Urinary bladder (tissue), 3 donors: ENCODE measurements at regions not wholly inside any gene's neighbourhood (a gene's known extent, or its start where the extent isn't known, plus 50 kb on each side); places are given as distances from the start of the nearest gene placed in this dataset.
"Not testable (repeated sequence)": the region's sequence is repeated elsewhere in the genome, so short reads cannot be mapped to it uniquely, and the experiment has no call there.

Experiments used
- DNase-seq: peaks from one replicate; pipeline ENCODE4 v3.0.0-alpha.2; 2015; ENCODE audit errors: extremely low spot score
- H3K27ac ChIP-seq: one replicate; pipeline ENCODE4 v1.5.1; 2013; ENCODE audit warnings: low read depth, mild to moderate bottlenecking, moderate library complexity
- H3K36me3 ChIP-seq: one replicate; pipeline ENCODE4 v1.6.1; 2013; ENCODE audit warnings: mild to moderate bottlenecking, moderate library complexity; ENCODE audit not compliant: insufficient read depth
- H3K4me1 ChIP-seq: one replicate; pipeline ENCODE4 v1.6.1; 2013; ENCODE audit warnings: mild to moderate bottlenecking, moderate library complexity; ENCODE audit not compliant: insufficient read depth
- H3K4me3 ChIP-seq: one replicate; pipeline ENCODE4 v1.5.1; 2013; ENCODE audit warnings: low read depth, low read length
- WGBS: extraction: QIAGEN DNeasy Blood & Tissue Kit; methylation state at CpG from one replicate; pipeline ENCODE4 v1.1.7; 2013; 5-methylcytosine and 5-hydroxymethylcytosine counted together
- donor health status: healthy with polysubstance abuse.
- donor health status: healthy.

DNA sequence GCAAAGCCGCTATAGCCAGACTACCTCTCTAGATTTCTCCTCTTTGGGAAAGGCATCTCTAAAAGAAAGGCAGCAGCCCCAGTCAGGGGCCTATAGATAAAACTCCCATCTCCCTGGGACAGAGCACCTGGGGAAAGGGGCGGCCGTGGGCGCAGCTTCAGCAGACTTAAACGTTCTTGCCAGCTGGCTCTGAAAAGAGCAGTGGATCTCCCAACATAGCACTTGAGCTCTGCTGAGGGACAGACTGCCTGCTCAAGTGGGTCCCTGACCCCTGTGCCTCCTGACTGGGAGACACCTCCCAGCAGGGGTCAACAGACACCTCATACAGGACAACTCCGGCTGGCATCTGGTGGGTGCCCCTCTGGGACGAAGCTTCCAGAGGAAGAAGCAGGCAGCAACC is 276.5 kb downstream of the CD109 start:
- H3K4me1 ChIP-seq, H3K27ac ChIP-seq, DNase-seq, H3K36me3 ChIP-seq, H3K4me3 ChIP-seq: not testable (repeated sequence)
- 98% methylated on average over 7 of the region's 7 CpGs for WGBS

DNA sequence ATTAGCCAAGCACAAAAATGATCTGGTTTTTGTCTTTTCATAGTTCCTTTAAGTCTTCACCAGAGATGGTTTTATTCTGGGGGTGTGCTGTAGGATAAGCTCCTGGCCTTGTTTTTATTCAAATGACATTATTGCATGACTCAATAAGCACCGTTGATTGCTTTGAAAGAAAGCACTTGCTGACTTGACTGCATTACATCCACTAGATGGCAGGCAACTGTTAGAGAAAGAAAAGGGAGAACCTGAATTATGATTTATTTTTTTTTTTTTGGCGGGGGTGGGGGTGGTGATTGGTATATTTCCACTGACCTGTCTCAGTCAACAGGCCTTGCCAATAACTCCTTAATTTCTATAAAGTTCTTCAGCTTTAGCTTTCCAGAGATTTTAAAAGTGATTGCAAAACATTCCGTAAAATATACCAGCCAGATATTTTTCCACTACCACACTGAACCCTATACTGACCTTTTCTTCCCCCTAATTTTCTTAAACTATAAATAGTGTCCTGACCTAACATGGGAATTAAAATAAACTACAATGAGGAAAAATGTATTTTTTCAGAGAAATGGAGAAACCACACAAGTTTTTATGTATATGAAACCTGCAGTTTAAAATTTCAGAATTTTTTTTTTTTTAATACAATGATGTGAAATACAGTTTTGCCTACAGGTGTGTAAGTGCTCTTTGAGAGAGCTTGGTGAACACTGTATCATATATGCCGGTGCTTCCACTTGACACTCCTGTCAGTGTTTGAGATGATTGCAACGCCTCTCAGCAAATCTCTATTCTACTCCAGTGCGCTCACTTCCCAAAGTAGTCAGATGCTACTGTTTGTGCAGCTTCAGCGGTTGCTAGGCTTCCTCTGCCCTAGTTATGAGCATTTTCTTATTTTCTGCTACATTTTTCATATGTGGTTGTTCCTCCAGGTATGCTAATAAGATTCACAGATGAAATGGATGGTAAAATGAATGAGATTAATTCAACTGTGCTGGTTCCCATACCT is 274.3 kb downstream of the CD109 start:
- H3K4me1 ChIP-seq, result peaks cover 1% of the 10 kb centered on the region
- 52% methylated on average over 7 of the region's 7 CpGs for WGBS
- no peak overlapping the region for H3K27ac ChIP-seq
- H3K36me3 ChIP-seq, result no peaks in the 10 kb centered on the region
- no peak for DNase-seq
- H3K4me3 ChIP-seq, result no peak overlapping the region

DNA sequence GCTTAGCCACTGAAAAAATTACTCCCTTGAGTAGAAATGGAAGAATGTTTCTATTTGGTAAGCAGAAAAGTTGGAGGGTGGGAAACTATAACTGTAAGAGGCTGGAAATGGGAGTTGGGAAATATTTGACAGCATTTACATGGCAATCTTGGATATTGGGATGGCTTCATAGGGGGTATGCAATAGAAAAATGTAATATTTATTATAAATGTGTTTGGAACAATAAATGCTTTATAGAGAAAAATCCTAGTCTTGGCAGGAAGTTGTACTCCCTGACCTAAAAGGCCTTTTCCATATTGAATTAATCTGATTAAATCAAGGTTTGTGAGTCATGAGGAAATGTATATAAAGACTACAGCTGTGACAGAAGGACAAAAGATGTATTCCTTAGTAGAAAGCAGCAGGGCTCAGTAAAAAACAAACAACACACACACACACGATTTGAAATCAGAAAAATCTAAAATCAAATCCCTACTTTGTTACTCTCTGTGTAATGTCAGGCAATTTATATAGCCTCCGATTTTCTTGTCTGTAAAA is 272.3 kb downstream of the CD109 start:
- H3K4me1 ChIP-seq, result peaks cover 1% of the 10 kb centered on the region
- no peaks in the 10 kb centered on the region for H3K36me3 ChIP-seq
- 32% methylated on average over 2 of the region's 2 CpGs for WGBS
- DNase-seq, result no peak
- no peak overlapping the region for H3K4me3 ChIP-seq
- H3K27ac ChIP-seq, result no peak overlapping the region

DNA sequence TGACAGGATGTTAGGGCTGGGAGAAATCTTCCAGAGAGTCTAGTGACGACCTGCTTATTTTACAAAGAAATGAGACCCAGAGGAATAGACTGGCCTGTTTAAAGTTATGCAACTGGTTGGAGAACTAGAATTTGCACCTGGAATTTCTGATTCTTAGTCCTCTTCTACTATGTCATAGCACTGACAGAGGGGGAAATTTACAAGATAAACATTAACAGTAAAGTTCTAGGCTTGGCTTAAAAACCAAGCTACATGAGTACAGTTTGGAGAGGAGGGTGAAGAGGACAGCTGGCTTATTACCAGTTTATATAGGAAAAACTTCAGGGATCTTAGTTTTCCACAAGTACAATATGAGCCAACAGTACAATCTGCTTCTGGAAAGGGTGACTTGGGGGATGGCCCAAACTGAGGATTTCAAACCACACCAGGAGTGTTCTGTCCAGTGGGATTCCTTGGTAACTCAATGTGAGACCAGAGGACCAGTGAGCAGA is 269.6 kb downstream of the CD109 start:
- no peak for DNase-seq
- H3K36me3 ChIP-seq, result no peaks in the 10 kb centered on the region
- peaks cover 1% of the 10 kb centered on the region for H3K4me1 ChIP-seq
- 27% methylated on average over 1 of the region's 1 CpG for WGBS
- H3K27ac ChIP-seq, result no peak overlapping the region
- no peak overlapping the region for H3K4me3 ChIP-seq

DNA sequence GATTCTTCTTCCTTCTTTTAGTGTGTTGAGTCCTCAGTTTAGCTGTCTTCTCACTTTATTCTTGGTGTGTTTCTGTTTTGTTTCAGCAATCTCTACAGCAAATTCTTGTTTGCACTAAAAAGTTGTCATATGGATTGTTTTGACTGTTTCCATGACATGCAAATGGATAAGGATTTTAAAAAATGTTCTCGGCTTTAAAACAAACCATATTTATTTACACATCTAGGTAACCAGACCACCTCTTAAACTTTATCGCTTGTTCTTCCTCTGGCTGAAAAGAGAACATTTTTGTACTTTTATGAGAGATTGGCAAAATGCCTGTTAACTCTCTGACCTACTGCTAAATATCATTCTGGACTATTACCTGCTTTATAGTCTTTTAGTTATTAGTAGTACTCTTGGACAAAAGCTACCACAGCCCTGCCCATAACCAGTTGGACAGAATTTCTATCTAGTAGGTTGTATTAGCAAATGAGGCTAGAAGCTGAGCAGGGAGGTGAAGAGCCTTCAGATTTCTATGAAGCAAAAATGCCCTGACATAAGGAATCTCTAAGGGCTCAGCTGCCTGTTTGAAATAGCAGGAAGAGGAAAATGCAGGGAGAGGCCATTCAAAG is 268.3 kb downstream of the CD109 start:
- WGBS, result 43% methylated on average over 2 of the region's 2 CpGs
- H3K36me3 ChIP-seq, result no peaks in the 10 kb centered on the region
- no peak for DNase-seq
- no peak overlapping the region for H3K4me3 ChIP-seq
- H3K27ac ChIP-seq, result no peak overlapping the region
- H3K4me1 ChIP-seq, result no peaks in the 10 kb centered on the region

DNA sequence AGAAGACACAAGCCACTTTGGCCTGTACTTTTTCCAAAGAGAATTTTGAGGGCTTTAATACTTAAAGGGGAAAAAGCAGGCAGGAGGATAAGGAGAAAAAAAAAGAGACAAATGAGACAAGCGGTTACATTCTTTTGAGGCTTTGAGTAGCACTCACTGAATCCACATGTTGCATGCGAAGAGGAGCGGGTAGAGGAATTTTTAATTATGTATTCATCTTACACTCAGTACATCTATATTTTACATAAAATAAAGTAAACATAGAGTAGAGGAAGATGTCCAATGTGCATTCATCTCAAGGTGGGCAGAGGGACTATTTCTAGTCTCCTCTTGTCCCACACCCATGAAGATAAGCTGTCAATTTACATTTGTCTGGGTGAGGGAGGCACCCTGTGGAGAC is 266.9 kb downstream of the CD109 start:
- no peak overlapping the region for H3K27ac ChIP-seq
- WGBS, result 97% methylated on average over 3 of the region's 3 CpGs
- H3K4me1 ChIP-seq, result no peaks in the 10 kb centered on the region
- H3K4me3 ChIP-seq, result no peak overlapping the region
- DNase-seq, result no peak
- H3K36me3 ChIP-seq, result no peaks in the 10 kb centered on the region

DNA sequence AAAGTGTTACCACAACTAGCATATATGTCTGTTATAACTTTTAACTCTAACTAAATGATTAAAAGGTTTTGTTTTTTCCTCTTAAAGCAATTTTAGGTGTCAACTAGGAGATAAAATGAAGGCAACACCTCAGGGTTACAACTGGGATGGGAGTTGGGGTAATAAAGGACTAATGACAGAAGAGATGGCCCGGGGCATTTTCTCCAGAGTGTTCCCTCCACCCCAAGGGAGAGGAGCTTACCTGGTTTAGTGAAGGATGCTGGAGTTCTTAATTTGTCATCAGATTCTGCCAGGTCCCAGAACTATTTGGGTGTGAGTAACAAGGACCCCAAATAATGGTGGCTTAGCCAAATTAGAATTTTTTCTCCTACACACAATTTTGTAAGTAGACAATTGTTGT is 260.3 kb downstream of the CD109 start:
- Histone ChIP-seq H3K4me3 (no peak overlapping the region), H3K36me3 (no peaks in the 10 kb centered on the region), H3K27ac (no peak overlapping the region), H3K4me1 (no peaks in the 10 kb centered on the region)
- DNase-seq, result no peak
- WGBS, result 42% methylated on average over 1 of the region's 1 CpG

DNA sequence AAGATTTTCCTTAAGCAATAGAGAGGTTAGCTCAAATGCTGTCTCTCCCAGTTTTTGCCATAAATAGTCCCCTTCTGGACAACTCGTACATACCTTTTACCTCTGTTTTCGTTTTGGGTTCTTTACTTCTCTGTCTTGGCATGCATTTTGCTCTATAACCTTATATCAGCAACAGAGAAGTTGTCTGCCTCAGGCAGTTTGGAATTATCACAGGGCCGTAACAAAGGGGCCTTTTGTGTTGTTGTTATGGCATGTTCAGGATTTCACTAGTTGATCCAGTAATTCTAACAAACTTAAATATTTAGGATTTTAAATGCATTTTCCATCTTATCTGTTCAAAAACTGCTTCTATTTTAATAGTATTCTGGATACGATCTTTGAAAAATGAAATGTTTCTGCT is 259.8 kb downstream of the CD109 start:
- no peaks in the 10 kb centered on the region for H3K4me1 ChIP-seq
- WGBS, result 66% methylated on average over 4 of the region's 4 CpGs
- H3K27ac ChIP-seq, result no peak overlapping the region
- DNase-seq, result no peak
- H3K36me3 ChIP-seq, result no peaks in the 10 kb centered on the region
- no peak overlapping the region for H3K4me3 ChIP-seq

DNA sequence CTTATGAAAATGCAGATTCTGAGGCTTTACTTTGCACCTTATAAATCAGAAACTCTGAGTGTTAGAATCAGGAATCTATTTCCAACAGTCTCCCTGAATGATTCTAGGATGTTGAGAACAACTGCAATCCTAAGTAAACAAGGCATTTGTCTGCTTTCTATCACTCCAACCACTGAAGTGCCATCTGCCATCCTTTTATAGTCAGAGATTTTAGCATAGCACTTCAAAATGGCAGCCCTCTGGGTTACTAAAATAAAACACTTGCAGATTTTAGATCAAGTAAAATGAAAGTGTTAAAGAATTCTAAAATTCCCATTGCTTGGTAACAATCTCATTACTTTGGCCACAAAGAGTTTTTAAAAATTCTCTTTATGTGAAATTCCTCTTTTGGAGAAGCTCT is 258.9 kb downstream of the CD109 start:
- Histone ChIP-seq H3K4me3 (no peak overlapping the region), H3K36me3 (no peaks in the 10 kb centered on the region), H3K27ac (no peak overlapping the region), H3K4me1 (no peaks in the 10 kb centered on the region)
- DNase-seq, result no peak

DNA sequence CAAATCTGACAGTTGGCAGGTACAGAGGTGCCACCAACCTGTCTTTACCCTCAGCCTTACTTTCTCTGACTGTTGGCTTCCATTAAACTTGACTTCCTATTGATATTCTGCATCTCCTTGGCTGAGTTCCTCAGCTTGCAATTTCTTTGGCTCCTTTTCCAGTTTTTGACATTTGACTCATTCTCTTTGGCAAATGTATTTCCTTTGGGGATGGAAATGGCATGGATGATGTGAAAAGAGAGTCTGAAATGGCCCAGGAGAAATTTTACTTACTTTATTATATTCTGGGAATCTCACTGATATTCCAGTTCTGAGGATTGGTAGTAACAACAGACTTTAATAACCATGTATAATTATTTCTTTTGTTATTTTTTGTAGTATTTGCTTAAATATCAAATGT is 255.2 kb downstream of the CD109 start:
- Histone ChIP-seq H3K4me3 (no peak overlapping the region), H3K36me3 (no peaks in the 10 kb centered on the region), H3K27ac (no peak overlapping the region), H3K4me1 (no peaks in the 10 kb centered on the region)
- DNase-seq, result no peak

DNA sequence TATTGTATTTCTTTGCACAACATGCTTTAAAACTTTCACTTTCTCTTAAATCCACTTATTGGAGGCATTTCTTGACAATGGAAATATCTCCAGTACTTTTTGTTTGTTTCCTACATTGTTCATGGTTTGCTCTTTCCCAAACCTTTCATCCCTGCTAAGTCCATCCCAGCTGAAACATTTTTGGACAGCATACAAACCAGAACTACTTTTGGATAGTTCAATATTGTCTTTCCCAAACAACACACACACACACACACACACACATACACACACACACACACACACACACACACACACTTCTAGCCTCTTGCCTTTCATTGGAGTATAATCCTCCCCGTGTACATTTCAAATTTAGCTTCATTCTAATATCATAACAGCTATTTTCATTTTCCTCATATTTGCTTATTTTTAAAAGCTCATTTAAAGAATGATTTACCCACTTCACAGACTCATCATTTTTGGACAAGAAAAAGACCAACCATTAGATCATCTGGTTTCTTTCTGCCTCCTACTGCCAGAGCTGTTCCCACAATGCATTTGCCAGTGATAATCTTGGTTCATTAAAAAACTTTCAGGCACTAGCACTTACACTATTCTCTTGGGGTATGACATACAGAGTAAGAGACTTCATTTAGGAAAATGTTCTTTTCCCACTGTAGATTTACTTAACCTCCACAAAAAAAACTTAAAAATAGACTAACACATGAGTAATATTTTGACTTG is 248.1 kb downstream of the CD109 start:
- Histone ChIP-seq H3K27ac (no peak overlapping the region), H3K36me3 (no peaks in the 10 kb centered on the region), H3K4me3 (no peak overlapping the region), H3K4me1 (no peaks in the 10 kb centered on the region)
- DNase-seq, result no peak
- 67% methylated on average over 1 of the region's 1 CpG for WGBS

DNA sequence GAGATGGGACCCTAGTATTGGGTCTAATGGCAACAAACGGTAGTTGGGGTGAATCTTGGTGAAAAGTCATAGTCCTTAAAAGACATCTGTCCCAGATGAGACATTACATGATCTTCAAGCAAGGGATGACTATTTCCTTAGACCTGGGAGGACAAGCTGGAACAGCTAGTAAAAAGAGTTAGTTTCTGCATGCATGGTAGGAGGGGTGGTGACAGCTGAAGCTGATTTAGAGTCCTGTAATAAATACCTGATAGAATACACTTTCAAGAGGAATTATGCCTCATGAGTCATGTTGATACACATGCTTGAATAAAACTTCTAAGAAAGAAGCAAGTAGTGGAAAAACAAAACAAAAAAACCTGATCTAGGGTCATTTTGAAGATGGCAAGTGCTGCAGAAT is 247.4 kb downstream of the CD109 start:
- H3K4me3 ChIP-seq, result no peak overlapping the region
- H3K4me1 ChIP-seq, result no peaks in the 10 kb centered on the region
- no peaks in the 10 kb centered on the region for H3K36me3 ChIP-seq
- WGBS, result 82% methylated on average over 1 of the region's 1 CpG
- DNase-seq, result no peak
- no peak overlapping the region for H3K27ac ChIP-seq

DNA sequence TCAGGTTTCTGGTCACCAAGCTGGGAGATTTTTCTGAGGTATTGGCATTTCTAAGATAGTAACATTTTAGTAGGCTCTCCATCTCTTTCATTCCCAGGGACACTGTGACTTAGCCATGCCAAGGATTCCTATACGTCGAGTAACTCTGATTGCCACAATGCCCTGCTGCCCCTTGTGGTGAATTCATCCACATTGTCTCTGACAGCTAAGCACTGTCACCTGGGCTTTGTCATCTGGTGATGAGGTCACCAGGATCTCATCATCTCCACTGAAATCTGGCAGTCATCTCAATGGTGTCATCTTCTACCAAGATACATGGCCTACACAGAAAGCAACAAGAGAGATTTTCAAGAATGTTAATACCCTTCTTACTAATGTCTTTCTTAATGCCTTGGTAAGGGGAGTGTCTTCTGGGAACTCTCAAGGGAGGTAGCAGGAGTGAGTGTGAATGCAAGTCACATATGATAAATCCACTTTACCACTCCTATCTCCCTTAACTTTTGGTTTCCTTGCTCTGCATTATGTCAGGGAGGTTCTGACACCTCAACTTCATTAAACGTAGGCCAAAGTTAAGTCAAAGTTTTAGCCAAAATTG is 246.7 kb downstream of the CD109 start:
- H3K36me3 ChIP-seq, result no peaks in the 10 kb centered on the region
- no peak overlapping the region for H3K4me3 ChIP-seq
- no peak overlapping the region for H3K27ac ChIP-seq
- no peak for DNase-seq
- WGBS, result 86% methylated on average over 3 of the region's 3 CpGs
- no peaks in the 10 kb centered on the region for H3K4me1 ChIP-seq
